ENCODE measurements at regions not wholly inside any gene's neighbourhood (a gene's known extent, or its start where the extent isn't known, plus 50 kb on each side); places are given as distances from the start of the nearest gene placed in this dataset.

GRCh38 chr18:25842665-25843064 lies 247.7 kb downstream of the SS18 start:
- DNase-seq (ENCODE audit: extremely low spot score): no peak
- Histone ChIP-seq H3K4me1 (ENCODE audit: insufficient read depth) (no peaks in the 10 kb centered on the region), H3K27ac (ENCODE audit: low read depth) (no peak overlapping the region), H3K36me3 (ENCODE audit: insufficient read depth) (no peaks in the 10 kb centered on the region), H3K4me3 (ENCODE audit: low read depth, low read length) (no peak overlapping the region)
- WGBS: 45% methylated on average over 1 of the region's 1 CpG

GRCh38 chr18:25834061-25834460 lies 256.4 kb downstream of the SS18 start:
- DNase-seq (ENCODE audit: extremely low spot score): no peak
- Histone ChIP-seq H3K4me3 (ENCODE audit: low read depth, low read length) (no peak overlapping the region), H3K4me1 (ENCODE audit: insufficient read depth) (no peaks in the 10 kb centered on the region), H3K36me3 (ENCODE audit: insufficient read depth) (no peaks in the 10 kb centered on the region), H3K27ac (ENCODE audit: low read depth) (no peak overlapping the region)
- WGBS: 81% methylated on average over 8 of the region's 8 CpGs

GRCh38 chr18:25832001-25832604 lies 258.3 kb downstream of the SS18 start:
- Histone ChIP-seq H3K36me3 (ENCODE audit: insufficient read depth) (no peaks in the 10 kb centered on the region), H3K4me1 (ENCODE audit: insufficient read depth) (no peaks in the 10 kb centered on the region), H3K27ac (ENCODE audit: low read depth) (no peak overlapping the region), H3K4me3 (ENCODE audit: low read depth, low read length) (no peak overlapping the region)
- WGBS: 36% methylated on average over 3 of the region's 3 CpGs
- DNase-seq (ENCODE audit: extremely low spot score): no peak

GRCh38 chr18:25831301-25831701 lies 259.1 kb downstream of the SS18 start:
- DNase-seq (ENCODE audit: extremely low spot score): no peak
- WGBS: 79% methylated on average over 5 of the region's 5 CpGs

GRCh38 chr18:25830787-25831186 lies 259.6 kb downstream of the SS18 start:
- Histone ChIP-seq H3K36me3 (ENCODE audit: insufficient read depth) (no peaks in the 10 kb centered on the region), H3K27ac (ENCODE audit: low read depth) (no peak overlapping the region), H3K4me3 (ENCODE audit: low read depth, low read length) (no peak overlapping the region), H3K4me1 (ENCODE audit: insufficient read depth) (no peaks in the 10 kb centered on the region)
- no peak for DNase-seq (ENCODE audit: extremely low spot score)
- 62% methylated on average over 2 of the region's 2 CpGs for WGBS

More at GRCh38 chr18:25831301-25831701, 259.1 kb downstream of the SS18 start:
- Histone ChIP-seq H3K4me3 (ENCODE audit: low read depth, low read length) (no peak overlapping the region), H3K4me1 (ENCODE audit: insufficient read depth) (no peaks in the 10 kb centered on the region), H3K27ac (ENCODE audit: low read depth) (no peak overlapping the region), H3K36me3 (ENCODE audit: insufficient read depth) (no peaks in the 10 kb centered on the region)

GRCh38 chr18:25827961-25828561 lies 262.4 kb downstream of the SS18 start:
- 32% methylated on average over 13 of the region's 13 CpGs for WGBS
- H3K36me3 ChIP-seq (ENCODE audit: insufficient read depth): no peaks in the 10 kb centered on the region
- no peak overlapping the region for H3K4me3 ChIP-seq (ENCODE audit: low read depth, low read length)
- no peak for DNase-seq (ENCODE audit: extremely low spot score)
- no peak overlapping the region for H3K27ac ChIP-seq (ENCODE audit: low read depth)
- H3K4me1 ChIP-seq (ENCODE audit: insufficient read depth): no peaks in the 10 kb centered on the region

GRCh38 chr18:25827228-25827627 lies 263.2 kb downstream of the SS18 start:
- H3K36me3 ChIP-seq (ENCODE audit: insufficient read depth): no peaks in the 10 kb centered on the region
- H3K4me3 ChIP-seq (ENCODE audit: low read depth, low read length): no peak overlapping the region
- no peaks in the 10 kb centered on the region for H3K4me1 ChIP-seq (ENCODE audit: insufficient read depth)
- no peak overlapping the region for H3K27ac ChIP-seq (ENCODE audit: low read depth)
- no peak for DNase-seq (ENCODE audit: extremely low spot score)
- WGBS: 64% methylated on average over 4 of the region's 4 CpGs

- Histone ChIP-seq H3K4me3 (ENCODE audit: low read depth, low read length) (no peak overlapping the region), H3K4me1 (ENCODE audit: insufficient read depth) (no peaks in the 10 kb centered on the region), H3K27ac (ENCODE audit: low read depth) (no peak overlapping the region), H3K36me3 (ENCODE audit: insufficient read depth) (no peaks in the 10 kb centered on the region)
- no peak for DNase-seq (ENCODE audit: extremely low spot score)
- WGBS: 85% methylated on average over 5 of the region's 5 CpGs
Measured at GRCh38 chr18:25826823-25827222, 263.6 kb downstream of the SS18 start.

- Histone ChIP-seq H3K27ac (ENCODE audit: low read depth) (no peak overlapping the region), H3K36me3 (ENCODE audit: insufficient read depth) (no peaks in the 10 kb centered on the region), H3K4me1 (ENCODE audit: insufficient read depth) (no peaks in the 10 kb centered on the region), H3K4me3 (ENCODE audit: low read depth, low read length) (no peak overlapping the region)
- DNase-seq (ENCODE audit: extremely low spot score): no peak
- 83% methylated on average over 4 of the region's 4 CpGs for whole genome bisulfite sequencing
Measured at GRCh38 chr18:25825979-25826776, 264.2 kb downstream of the SS18 start.

GRCh38 chr18:25825056-25825455 lies 265.4 kb downstream of the SS18 start:
- no peak for DNase-seq (ENCODE audit: extremely low spot score)
- H3K36me3 ChIP-seq (ENCODE audit: insufficient read depth): no peaks in the 10 kb centered on the region
- WGBS: 52% methylated on average over 6 of the region's 6 CpGs
- no peaks in the 10 kb centered on the region for H3K4me1 ChIP-seq (ENCODE audit: insufficient read depth)
- H3K4me3 ChIP-seq (ENCODE audit: low read depth, low read length): no peak overlapping the region
- H3K27ac ChIP-seq (ENCODE audit: low read depth): no peak overlapping the region

- no peak overlapping the region for H3K27ac ChIP-seq (ENCODE audit: low read depth)
- WGBS: 62% methylated on average over 1 of the region's 1 CpG
- H3K4me1 ChIP-seq (ENCODE audit: insufficient read depth): no peaks in the 10 kb centered on the region
- no peaks in the 10 kb centered on the region for H3K36me3 ChIP-seq (ENCODE audit: insufficient read depth)
- H3K4me3 ChIP-seq (ENCODE audit: low read depth, low read length): no peak overlapping the region
- DNase-seq (ENCODE audit: extremely low spot score): no peak
Measured at GRCh38 chr18:25819746-25820363, 270.6 kb downstream of the SS18 start.

- 94% methylated on average over 6 of the region's 6 CpGs for WGBS
- H3K4me3 ChIP-seq (ENCODE audit: low read depth, low read length): no peak overlapping the region
- DNase-seq (ENCODE audit: extremely low spot score): no peak
- H3K27ac ChIP-seq (ENCODE audit: low read depth): no peak overlapping the region
- H3K4me1 ChIP-seq (ENCODE audit: insufficient read depth): no peaks in the 10 kb centered on the region
- no peaks in the 10 kb centered on the region for H3K36me3 ChIP-seq (ENCODE audit: insufficient read depth)
Measured at GRCh38 chr18:25818505-25818904, 271.9 kb downstream of the SS18 start.

GRCh38 chr18:25817546-25818237 lies 272.7 kb downstream of the SS18 start:
- Histone ChIP-seq H3K4me1 (ENCODE audit: insufficient read depth) (no peaks in the 10 kb centered on the region), H3K4me3 (ENCODE audit: low read depth, low read length) (no peak overlapping the region), H3K27ac (ENCODE audit: low read depth) (no peak overlapping the region), H3K36me3 (ENCODE audit: insufficient read depth) (no peaks in the 10 kb centered on the region)
- 61% methylated on average over 5 of the region's 5 CpGs for WGBS
- DNase-seq (ENCODE audit: extremely low spot score): no peak
